ENCODE measurements at regions not wholly inside any gene's neighbourhood (a gene's known extent, or its start where the extent isn't known, plus 50 kb on each side); places are given as distances from the start of the nearest gene placed in this dataset.

GRCh38 chr3:107061466-107061865 is 315.8 kb upstream of the CCDC54 start:
- intact Hi-C loops (cut with DNase I): loop anchor here (10.0 kb wide), 1 partner anchor 237 kb away; no protein-coding TSS in a partner anchor
- 75 to 88% methylated on average over 1 of the region's 1 CpG for WGBS, 2 donors

GRCh38 chr3:107062310-107062709 is 314.9 kb upstream of the CCDC54 start:
- no peak for DNase-seq
- Histone ChIP-seq H3K4me1 (no peaks in the 10 kb centered on the region), H3K36me3 (no peaks in the 10 kb centered on the region), H3K27me3 (no peaks in the 10 kb centered on the region), H3K9me3 (no peaks in the 10 kb centered on the region), H3K27ac (no peak overlapping the region), H3K4me3 (replicated peaks in 1 of 3) (no peak overlapping the region)
- WGBS, 2 donors: 74 to 75% methylated on average over 1 of the region's 1 CpG
- intact Hi-C loops (cut with DNase I): loop anchor here (10.0 kb wide), 1 partner anchor 238 kb away; no protein-coding TSS in a partner anchor
- no peak for TF ChIP-seq POLR2A (IDR thresholded peaks at IDR 0.05)

More at GRCh38 chr3:107061466-107061865, 315.8 kb upstream of the CCDC54 start:
- TF ChIP-seq POLR2A (IDR thresholded peaks at IDR 0.05) (no peak), CTCF (IDR thresholded peaks at IDR 0.05) (no peak)
- H3K4me3 ChIP-seq (replicated peaks in 1 of 3): no peak overlapping the region
- H3K4me1 ChIP-seq: no peaks in the 10 kb centered on the region
- DNase-seq: no peak
- H3K9me3 ChIP-seq: no peaks in the 10 kb centered on the region
- no peaks in the 10 kb centered on the region for H3K27me3 ChIP-seq
- H3K36me3 ChIP-seq: no peaks in the 10 kb centered on the region
- H3K27ac ChIP-seq: no peak overlapping the region

- WGBS, 2 donors: 79 to 85% methylated on average over 2 of the region's 2 CpGs
- Histone ChIP-seq H3K27me3 (no peaks in the 10 kb centered on the region), H3K36me3 (no peaks in the 10 kb centered on the region), H3K4me1 (no peaks in the 10 kb centered on the region), H3K27ac (no peak overlapping the region), H3K4me3 (replicated peaks in 1 of 3) (no peak overlapping the region), H3K9me3 (no peaks in the 10 kb centered on the region)
- intact Hi-C loops (cut with DNase I): loop anchor here (10.0 kb wide), 1 partner anchor 238 kb away; no protein-coding TSS in a partner anchor
- TF ChIP-seq CTCF (IDR thresholded peaks at IDR 0.05): no peak
- no peak for TF ChIP-seq POLR2A (IDR thresholded peaks at IDR 0.05)
- DNase-seq: no peak
Measured at GRCh38 chr3:107062787-107063186, 314.5 kb upstream of the CCDC54 start.

GRCh38 chr3:107063351-107063750 is 313.9 kb upstream of the CCDC54 start:
- Histone ChIP-seq H3K27me3 (no peaks in the 10 kb centered on the region), H3K4me3 (replicated peaks in 1 of 3) (no peak overlapping the region), H3K27ac (no peak overlapping the region), H3K9me3 (no peaks in the 10 kb centered on the region), H3K4me1 (no peaks in the 10 kb centered on the region), H3K36me3 (no peaks in the 10 kb centered on the region)
- TF ChIP-seq POLR2A (IDR thresholded peaks at IDR 0.05) (no peak), CTCF (IDR thresholded peaks at IDR 0.05) (no peak)
- 64 to 79% methylated on average over 5 of the region's 5 CpGs for WGBS, 2 donors
- intact Hi-C loops (cut with DNase I): loop anchor here (10.0 kb wide), 1 partner anchor 239 kb away; no protein-coding TSS in a partner anchor
- DNase-seq: no peak

- TF ChIP-seq POLR2A (IDR thresholded peaks at IDR 0.05) (no peak), CTCF (IDR thresholded peaks at IDR 0.05) (peak; percentile 63 to 82 (median 74))
- peak; percentile 54 to 67 for DNase-seq
- H3K27me3 ChIP-seq: no peaks in the 10 kb centered on the region
- no peaks in the 10 kb centered on the region for H3K36me3 ChIP-seq
- H3K4me1 ChIP-seq: no peaks in the 10 kb centered on the region
- 22 to 24% methylated on average over 9 of the region's 9 CpGs for WGBS, 2 donors
- no peaks in the 10 kb centered on the region for H3K9me3 ChIP-seq
- intact Hi-C loops (cut with DNase I): loop anchor here (10.0 kb wide), 1 partner anchor 240 kb away; no protein-coding TSS in a partner anchor
- H3K27ac ChIP-seq: peak overlapping the region in 1 of 3 donors; percentile 13
- H3K4me3 ChIP-seq (replicated peaks in 1 of 3): no peak overlapping the region
Measured at GRCh38 chr3:107064405-107065060, 312.7 kb upstream of the CCDC54 start.
